HG03025 (cell line): ENCODE measurements at regions not wholly inside any gene's neighbourhood (a gene's known extent, or its start where the extent isn't known, plus 50 kb on each side); places are given as distances from the start of the nearest gene placed in this dataset.
A peak's percentile ranks its signal among the peaks of the same experiment; 100 is the strongest.
"Not testable (repeated sequence)": the region's sequence is repeated elsewhere in the genome, so short reads cannot be mapped to it uniquely, and the experiment has no call there.

Experiments used
- ATAC-seq: cut with Tn5 transposase; IDR thresholded peaks from one replicate; pipeline ENCODE4 v1.9.1; 2021; ENCODE audit warnings: mild to moderate bottlenecking, moderate library complexity; ENCODE audit not compliant: unreplicated experiment, low FRiP score

- ATAC-seq = no peak
These were observed 99.9 kb upstream of the SLC24A4 start for GRCh38 chr14:92223025-92223424.

DNA sequence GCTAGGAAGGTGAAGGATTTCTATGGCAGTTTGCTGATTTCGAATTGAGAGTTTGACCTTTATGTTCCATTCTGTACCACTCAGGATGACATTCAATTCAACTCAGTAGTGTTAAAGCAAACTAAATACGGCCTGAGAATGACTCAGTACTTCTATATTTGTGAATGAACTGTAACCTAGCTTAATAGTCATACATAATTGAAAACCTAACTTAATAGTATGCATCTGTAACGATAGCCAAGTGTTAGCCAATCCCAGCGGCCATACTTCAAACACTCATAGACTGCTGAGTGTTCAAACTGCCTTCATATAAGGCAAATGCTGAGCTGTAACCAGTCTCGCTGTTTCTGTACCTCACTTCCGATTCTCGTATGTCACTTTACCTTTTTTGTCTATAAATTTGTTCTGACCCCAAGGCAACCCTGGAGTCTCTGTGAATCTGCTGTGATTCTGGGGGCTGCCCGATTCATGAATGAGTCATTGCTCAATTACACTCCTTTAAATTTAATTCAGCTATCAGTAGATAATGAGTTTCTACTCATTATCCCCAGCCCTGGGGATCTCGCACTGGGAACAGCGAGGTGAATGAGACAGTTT, 98.5 kb upstream of the SLC24A4 start:
- no peak for ATAC-seq

- no peak for ATAC-seq
These were observed 97.2 kb upstream of the SLC24A4 start for GRCh38 chr14:92225731-92226130.

DNA sequence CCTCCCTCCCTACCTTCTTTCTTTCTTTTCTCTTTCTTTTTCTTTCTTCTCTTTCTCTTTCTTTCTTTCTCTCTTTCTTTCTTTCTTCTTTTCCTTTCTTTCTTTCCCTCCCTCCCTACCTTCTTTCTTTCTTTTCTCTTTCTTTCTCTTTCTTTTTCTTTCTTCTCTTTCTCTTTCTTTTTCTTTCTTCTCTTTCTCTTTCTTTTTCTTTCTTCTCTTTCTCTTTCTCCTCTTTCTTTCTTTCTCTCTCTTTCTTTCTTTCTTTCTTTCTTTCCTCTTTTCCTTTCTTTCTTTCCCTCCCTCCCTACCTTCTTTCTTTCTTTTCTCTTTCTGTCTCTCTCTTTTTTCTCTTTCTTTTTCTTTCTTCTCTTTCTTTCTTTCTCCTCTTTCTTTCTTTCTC, 96.8 kb upstream of the SLC24A4 start:
- not testable (repeated sequence) for ATAC-seq

DNA sequence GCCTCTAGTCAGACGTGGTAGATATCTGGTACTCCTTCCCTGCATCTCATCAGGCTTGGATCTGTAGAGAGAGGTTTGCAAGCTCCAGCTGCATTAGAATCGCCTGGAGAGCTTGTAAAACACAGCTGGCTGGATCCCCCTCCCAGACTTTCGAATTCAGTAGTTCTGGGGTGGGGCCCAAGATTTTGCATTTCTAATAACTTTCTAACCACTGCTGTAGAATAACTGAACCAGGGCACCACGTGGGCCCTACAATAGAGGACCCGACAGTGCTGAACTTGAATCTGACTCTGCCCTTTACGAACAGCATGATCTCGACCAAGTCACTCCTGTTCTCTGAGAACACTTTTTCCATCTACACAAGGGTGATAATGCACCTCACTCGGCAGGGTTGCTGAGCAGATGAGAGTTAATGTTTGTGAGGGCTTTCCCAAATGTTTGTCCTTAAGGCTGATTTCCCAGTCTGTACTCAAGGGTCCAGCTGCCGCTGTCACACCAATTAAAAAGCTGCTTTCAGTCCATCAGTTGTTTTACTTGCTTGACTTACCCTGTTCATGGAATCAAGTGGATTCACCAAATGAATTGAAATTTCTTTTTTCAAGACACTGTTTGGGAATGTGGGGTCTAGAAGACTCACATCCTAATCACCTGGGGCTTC, 86.6 kb upstream of the SLC24A4 start:
- no peak for ATAC-seq

DNA sequence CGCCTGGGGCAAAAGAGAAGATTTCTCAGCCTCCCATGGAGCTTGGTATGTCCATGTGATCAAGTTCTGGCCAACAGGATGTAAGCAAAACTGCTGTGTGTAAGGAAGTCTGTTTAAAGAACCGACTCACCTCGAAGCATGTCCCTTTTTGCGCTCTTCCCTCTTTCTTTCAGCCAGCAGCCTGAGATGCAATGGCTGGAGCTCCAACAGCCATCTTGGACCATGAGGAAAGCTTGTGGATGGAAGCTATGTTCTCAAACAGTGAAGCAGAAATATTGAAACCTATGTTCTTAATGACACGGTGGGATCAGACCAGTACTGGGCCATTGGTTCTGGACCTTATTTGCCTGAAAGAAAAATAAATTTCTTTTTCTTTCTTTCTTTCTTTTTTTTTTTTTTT, 82.3 kb upstream of the SLC24A4 start:
- no peak for ATAC-seq

DNA sequence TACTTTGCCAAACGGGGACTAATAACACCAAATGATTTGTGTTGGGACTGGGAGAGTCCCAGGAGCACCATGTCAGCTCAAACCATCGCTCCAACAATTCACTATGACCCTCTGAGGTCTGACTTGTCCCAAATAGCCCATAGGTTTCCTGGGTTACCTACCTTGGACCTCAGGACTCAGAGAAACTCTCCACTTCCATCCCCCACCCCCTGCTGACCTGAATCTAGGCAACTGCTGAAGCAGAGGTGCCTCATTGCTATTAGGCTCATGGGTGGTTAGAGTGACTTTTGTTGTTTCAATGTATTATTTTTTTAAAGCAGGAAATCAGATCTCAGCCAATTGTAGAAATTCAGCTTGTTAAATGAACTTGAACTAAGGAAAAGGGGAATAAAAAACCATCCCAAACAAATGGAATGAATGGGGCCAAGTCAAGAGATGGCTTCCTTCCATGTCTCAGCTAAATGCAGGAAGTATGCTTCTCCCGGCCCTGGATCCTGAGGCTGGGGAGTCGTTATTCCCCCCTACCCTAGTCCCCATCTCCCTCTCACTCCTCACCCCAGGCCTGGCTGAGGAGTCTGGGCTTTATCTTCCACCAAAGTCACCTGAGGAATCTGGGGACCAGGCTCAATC, 80.9 kb upstream of the SLC24A4 start:
- ATAC-seq = no peak

DNA sequence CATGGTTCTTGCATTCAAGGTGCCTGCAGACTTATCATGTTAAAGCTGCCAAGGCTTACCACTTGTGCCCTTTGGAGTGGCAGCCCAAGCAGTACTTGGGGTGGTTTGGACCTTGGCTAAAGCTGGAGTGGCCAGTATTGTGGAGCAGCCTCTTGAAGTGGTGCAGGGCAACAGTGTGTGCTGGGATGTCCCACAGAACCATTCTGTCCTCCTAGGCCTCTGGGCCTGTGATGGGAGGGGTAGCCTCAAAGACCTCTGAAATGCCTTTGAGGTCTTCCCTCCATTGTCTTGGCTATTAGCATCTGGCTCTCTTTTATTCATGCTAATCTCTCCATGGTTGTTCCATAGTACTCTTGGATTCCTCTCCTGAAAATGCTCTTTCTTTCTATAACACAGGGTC, 78.2 kb upstream of the SLC24A4 start:
- ATAC-seq = no peak

DNA sequence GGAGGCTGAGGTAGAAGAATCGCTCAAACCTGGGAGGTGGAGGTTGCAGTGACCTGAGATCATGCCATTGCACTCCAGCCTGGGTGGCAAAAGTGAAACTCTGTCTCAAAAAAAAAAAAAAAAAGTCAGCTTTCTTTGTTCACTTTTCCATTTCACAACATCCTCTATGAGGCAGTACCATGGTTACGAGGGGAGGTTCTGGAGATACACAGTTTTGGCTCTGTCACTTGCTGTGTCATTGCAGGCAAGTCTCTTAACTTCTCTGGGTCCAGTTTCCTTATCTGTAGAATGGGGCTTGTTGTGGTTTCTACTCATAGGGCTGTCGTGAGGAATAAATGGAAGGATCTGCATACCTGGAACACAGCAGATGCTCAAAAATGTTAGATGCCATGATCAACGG, 75.6 kb upstream of the SLC24A4 start:
- ATAC-seq = no peak

- ATAC-seq = no peak
These were observed 75.0 kb upstream of the SLC24A4 start for GRCh38 chr14:92247947-92248346.

- ATAC-seq = no peak
These were observed 74.3 kb upstream of the SLC24A4 start for GRCh38 chr14:92248696-92249095.

GRCh38 chr14:92250366-92250765, 72.6 kb upstream of the SLC24A4 start:
- ATAC-seq = not testable (repeated sequence)

GRCh38 chr14:92252323-92252722, 70.6 kb upstream of the SLC24A4 start:
- no peak for ATAC-seq

DNA sequence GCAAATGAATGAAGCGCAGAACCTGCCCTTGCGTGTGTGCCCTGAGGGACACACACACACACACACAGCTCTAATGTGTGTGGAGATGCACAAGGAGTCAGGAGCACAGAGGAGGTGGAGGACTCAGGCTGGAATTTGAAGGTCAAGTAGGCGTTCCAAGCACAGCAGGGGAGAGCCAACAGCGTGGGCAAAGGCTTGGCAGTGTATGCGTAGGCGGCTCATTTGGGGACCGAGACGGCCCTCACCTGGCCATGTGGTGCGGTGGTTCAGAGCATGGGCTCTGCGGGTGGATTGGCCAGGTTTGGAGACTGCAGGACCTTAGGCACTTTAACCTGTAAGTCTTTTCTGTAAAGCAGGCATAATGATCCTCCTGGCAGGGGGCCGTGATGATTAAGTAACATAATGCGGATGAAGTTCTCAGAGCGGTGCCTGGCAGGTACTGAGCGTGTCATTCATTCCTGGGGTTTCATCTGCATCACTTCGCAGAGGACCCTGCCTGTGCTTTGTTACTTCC, 69.5 kb upstream of the SLC24A4 start:
- no peak for ATAC-seq

DNA sequence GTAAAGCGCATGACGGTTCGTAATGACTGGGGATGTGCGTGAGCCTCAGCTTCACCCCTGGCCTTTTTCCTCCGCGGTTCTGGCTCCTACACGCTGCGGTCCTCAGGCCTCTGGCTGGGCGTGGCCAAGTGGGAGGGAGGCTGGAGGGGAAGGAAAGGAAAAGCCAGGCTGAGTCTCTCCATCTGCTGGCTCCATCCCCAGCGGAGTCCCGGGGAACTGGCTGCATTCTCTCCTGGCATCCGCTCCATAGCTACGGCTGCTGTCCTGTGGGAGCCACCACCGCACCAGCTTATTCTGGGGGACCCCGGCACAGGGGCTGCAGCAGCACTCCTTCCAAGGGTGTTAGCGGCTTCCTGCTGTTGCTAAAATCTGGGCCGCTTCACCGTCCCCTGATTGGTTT, 68.2 kb upstream of the SLC24A4 start:
- ATAC-seq = no peak

GRCh38 chr14:92258934-92259333, 64.0 kb upstream of the SLC24A4 start:
- ATAC-seq = no peak

- peak; percentile 69 for ATAC-seq
These were observed 63.2 kb upstream of the SLC24A4 start for GRCh38 chr14:92259613-92260357.

DNA sequence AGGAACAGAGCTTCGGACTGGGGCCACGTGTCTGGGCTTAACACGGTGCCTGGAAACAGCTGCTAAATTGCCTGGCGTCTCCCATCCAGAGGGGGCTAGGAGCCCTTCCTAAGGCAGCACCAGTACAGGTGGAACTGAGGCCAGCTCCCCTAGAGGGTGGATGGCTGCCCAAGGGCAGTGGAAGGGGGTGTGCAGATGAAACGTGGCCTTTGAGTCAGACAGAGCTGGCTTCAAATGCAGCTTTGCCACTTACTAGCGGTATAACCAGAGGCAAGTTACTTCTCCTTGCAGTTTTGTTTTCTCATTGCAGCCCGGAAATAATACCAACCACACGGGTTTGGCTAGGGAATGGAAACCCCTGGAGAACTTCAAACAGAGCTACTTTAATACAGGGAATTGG, 59.3 kb upstream of the SLC24A4 start:
- ATAC-seq = no peak

DNA sequence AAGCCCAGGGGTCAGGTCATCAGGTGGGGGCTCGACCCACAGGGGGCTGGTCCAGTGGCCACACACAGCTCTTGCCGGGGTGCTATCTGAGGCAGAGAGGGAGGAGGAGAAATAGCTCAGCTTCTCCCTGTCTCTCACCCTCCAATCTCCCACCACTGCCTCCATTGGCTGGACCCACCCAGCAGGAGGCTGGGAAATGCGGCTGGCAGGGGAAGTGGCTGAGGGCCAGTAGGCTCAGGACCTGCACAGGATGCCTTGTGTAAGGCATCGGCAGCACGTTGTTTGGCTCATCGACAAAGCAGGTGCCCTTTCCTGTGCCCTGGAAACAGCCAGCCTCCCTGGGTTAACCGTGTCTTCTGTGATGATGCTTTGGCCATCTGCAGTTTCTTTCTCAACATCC, 58.8 kb upstream of the SLC24A4 start:
- no peak for ATAC-seq

- no peak for ATAC-seq
These were observed 56.7 kb upstream of the SLC24A4 start for GRCh38 chr14:92266216-92266615.
